CD4-positive, alpha-beta T cell treated with Interleukin-21 for 1 hour (primary cell): ENCODE measurements at regions not wholly inside any gene's neighbourhood (a gene's known extent, or its start where the extent isn't known, plus 50 kb on each side); places are given as distances from the start of the nearest gene placed in this dataset.
"Not testable (repeated sequence)": the region's sequence is repeated elsewhere in the genome, so short reads cannot be mapped to it uniquely, and the experiment has no call there.

ENCODE experiments used
- DNase-seq: peaks from one replicate; pipeline ENCODE4 v3.0.0-alpha.2; 2020

- DNase-seq, result no peak
Measured at GRCh38 chr3:59171491-59171890, 121.7 kb upstream of the CFAP20DC start.

- DNase-seq, result not testable (repeated sequence)
Measured at GRCh38 chr3:59170166-59170565, 120.3 kb upstream of the CFAP20DC start.

- no peak for DNase-seq
Measured at GRCh38 chr3:59167756-59168155, 117.9 kb upstream of the CFAP20DC start.

GRCh38 chr3:59163953-59164352 is 114.1 kb upstream of the CFAP20DC start:
- DNase-seq, result no peak

GRCh38 chr3:59161048-59161447 is 111.2 kb upstream of the CFAP20DC start:
- no peak for DNase-seq

GRCh38 chr3:59160133-59160746 is 110.4 kb upstream of the CFAP20DC start:
- DNase-seq, result no peak

- no peak for DNase-seq
Measured at GRCh38 chr3:59153648-59154047, 103.8 kb upstream of the CFAP20DC start.

- DNase-seq, result no peak
Measured at GRCh38 chr3:59152943-59153342, 103.1 kb upstream of the CFAP20DC start.

GRCh38 chr3:59150039-59150438 is 100.2 kb upstream of the CFAP20DC start:
- no peak for DNase-seq

GRCh38 chr3:59149166-59149565 is 99.3 kb upstream of the CFAP20DC start:
- DNase-seq, result no peak

GRCh38 chr3:59143447-59143846 is 93.6 kb upstream of the CFAP20DC start:
- DNase-seq, result no peak

- DNase-seq, result no peak
Measured at GRCh38 chr3:59142556-59142955, 92.7 kb upstream of the CFAP20DC start.

- no peak for DNase-seq
Measured at GRCh38 chr3:59138966-59139365, 89.1 kb upstream of the CFAP20DC start.

GRCh38 chr3:59137415-59137814 is 87.6 kb upstream of the CFAP20DC start:
- DNase-seq, result no peak

GRCh38 chr3:59136081-59136480 is 86.3 kb upstream of the CFAP20DC start:
- no peak for DNase-seq

GRCh38 chr3:59135096-59135495 is 85.3 kb upstream of the CFAP20DC start:
- DNase-seq, result no peak

- DNase-seq, result no peak
Measured at GRCh38 chr3:59133311-59133710, 83.5 kb upstream of the CFAP20DC start.

GRCh38 chr3:59131016-59131766 is 81.4 kb upstream of the CFAP20DC start:
- DNase-seq, result no peak

- no peak for DNase-seq
Measured at GRCh38 chr3:59128685-59129084, 78.9 kb upstream of the CFAP20DC start.

GRCh38 chr3:59127071-59127470 is 77.2 kb upstream of the CFAP20DC start:
- DNase-seq, result no peak

GRCh38 chr3:59126446-59126845 is 76.6 kb upstream of the CFAP20DC start:
- no peak for DNase-seq

GRCh38 chr3:59121346-59122144 is 71.7 kb upstream of the CFAP20DC start:
- DNase-seq, result no peak

GRCh38 chr3:59118928-59119327 is 69.1 kb upstream of the CFAP20DC start:
- DNase-seq, result no peak

- no peak for DNase-seq
Measured at GRCh38 chr3:59117396-59117795, 67.6 kb upstream of the CFAP20DC start.
